ENCODE measurements at regions not wholly inside any gene's neighbourhood (a gene's known extent, or its start where the extent isn't known, plus 50 kb on each side); places are given as distances from the start of the nearest gene placed in this dataset.

- TF ChIP-seq POLR2A (IDR thresholded peaks at IDR 0.05; ENCODE audit: low read length) (no peak), GATA1 (IDR thresholded peaks at IDR 0.05; ENCODE audit: low read depth, low read length) (no peak)
Observed at GRCh38 chr2:157164370-157164769, 93.1 kb upstream of the GALNT5 start.

Data from erythroblast (primary cell).